RWPE1 (cell line): ENCODE measurements at regions not wholly inside any gene's neighbourhood (a gene's known extent, or its start where the extent isn't known, plus 50 kb on each side); places are given as distances from the start of the nearest gene placed in this dataset.

Experiments used
- CTCF ChIA-PET: fragments of 350-600 bp; sonication (Branson Sonifier 250); formaldehyde crosslinking; extraction: SDS; loops from one replicate; lab custom pipeline; 2021; lab: Yijun Ruan, JAX
- POLR2A ChIA-PET: fragments of 400-600 bp; formaldehyde crosslinking; extraction: SDS; loops from one replicate; lab custom pipeline; 2020; ENCODE audit warnings: antibody characterized with exemption; ENCODE audit not compliant: low non-redundant PET; lab: Yijun Ruan, JAX
- DNase-seq: peaks from one replicate; pipeline ENCODE4 v3.0.0; 2012; ENCODE audit warnings: low spot score
- H3K27ac ChIP-seq: fragments of 450-650 bp; 2 replicates; pipeline ENCODE4 v1.5.1; 2017
- TF ChIP-seq, protein P1 (sequence below): fragments of 450-650 bp; conservative IDR thresholded peaks from 2 replicates; pipeline ENCODE4 v1.5.1; 2017; ENCODE audit warnings: low read depth, mild to moderate bottlenecking

DNA sequence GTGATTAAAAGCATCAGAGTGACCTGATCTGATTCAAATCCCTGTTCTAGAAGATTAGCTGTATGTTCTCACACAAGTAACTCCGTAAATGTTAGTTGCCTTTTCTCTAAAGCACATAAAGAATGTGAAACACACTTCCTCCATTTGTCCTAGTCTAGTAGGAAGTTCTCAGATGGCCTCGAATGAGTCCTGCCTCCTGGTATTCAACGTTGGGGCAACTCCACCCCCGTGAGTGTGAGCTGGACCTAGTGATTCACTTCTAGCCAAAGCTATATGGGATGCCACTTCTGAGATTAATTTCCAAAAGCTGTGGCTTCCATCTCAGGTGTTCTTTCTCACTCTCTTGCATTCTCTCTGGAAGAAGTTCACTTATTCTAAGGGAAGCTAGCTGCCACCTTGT is 267.6 kb downstream of the GPATCH2 start:
- ChIA-PET CTCF (no interaction called here), POLR2A (no interaction called here)
- TF ChIP-seq, protein P1, sequence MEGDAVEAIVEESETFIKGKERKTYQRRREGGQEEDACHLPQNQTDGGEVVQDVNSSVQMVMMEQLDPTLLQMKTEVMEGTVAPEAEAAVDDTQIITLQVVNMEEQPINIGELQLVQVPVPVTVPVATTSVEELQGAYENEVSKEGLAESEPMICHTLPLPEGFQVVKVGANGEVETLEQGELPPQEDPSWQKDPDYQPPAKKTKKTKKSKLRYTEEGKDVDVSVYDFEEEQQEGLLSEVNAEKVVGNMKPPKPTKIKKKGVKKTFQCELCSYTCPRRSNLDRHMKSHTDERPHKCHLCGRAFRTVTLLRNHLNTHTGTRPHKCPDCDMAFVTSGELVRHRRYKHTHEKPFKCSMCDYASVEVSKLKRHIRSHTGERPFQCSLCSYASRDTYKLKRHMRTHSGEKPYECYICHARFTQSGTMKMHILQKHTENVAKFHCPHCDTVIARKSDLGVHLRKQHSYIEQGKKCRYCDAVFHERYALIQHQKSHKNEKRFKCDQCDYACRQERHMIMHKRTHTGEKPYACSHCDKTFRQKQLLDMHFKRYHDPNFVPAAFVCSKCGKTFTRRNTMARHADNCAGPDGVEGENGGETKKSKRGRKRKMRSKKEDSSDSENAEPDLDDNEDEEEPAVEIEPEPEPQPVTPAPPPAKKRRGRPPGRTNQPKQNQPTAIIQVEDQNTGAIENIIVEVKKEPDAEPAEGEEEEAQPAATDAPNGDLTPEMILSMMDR = no peak
- no peak for DNase-seq
- H3K27ac ChIP-seq = no peak overlapping the region

DNA sequence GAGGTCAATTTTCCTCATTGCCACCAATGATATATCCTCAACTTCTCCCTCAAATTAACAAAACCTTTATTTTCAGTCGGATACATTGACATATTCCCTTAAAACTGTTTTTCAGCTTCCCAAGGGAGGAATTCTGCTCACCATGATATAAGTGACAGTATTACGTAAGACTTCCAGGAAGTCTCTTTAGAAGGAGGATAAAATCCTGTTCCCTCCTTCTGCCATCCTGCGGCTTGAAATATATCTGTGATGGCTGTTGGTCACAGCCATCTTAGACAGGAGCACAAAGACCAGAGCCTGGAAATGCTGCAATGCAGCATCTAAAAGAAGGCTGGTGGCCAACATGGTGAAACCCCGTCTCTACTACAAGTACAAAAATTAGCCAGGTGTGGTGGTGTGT is 270.4 kb downstream of the GPATCH2 start:
- no peak for DNase-seq
- ChIA-PET POLR2A (no interaction called here), CTCF (no interaction called here)
- H3K27ac ChIP-seq = no peak overlapping the region
- TF ChIP-seq, protein P1 = no peak

DNA sequence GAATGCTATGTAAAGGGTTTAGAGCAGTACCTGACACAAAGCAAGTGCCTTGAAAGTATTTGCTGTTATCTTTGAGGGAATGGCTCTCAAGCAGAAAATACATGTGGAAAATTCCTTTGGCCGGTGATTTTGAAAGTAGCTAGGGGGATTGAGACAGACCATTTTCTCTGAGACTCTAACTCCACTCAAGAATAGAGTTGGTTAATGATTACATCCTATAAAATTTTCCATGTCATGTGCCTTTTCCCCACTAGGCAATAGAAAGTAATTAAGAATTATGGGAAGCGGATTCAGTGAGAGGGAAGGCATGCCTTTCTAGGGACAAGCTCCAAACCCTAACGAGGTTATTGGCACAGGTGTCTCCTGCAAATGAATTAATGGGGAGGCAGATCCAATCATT is 276.0 kb downstream of the GPATCH2 start:
- ChIA-PET POLR2A (no interaction called here), CTCF (interaction anchor here (0.7 kb wide), 1 partner anchor 41 kb away, joined by 4 read pairs; no protein-coding TSS in a partner anchor)
- no peak overlapping the region for H3K27ac ChIP-seq
- DNase-seq = no peak
- TF ChIP-seq, protein P1 = no peak

DNA sequence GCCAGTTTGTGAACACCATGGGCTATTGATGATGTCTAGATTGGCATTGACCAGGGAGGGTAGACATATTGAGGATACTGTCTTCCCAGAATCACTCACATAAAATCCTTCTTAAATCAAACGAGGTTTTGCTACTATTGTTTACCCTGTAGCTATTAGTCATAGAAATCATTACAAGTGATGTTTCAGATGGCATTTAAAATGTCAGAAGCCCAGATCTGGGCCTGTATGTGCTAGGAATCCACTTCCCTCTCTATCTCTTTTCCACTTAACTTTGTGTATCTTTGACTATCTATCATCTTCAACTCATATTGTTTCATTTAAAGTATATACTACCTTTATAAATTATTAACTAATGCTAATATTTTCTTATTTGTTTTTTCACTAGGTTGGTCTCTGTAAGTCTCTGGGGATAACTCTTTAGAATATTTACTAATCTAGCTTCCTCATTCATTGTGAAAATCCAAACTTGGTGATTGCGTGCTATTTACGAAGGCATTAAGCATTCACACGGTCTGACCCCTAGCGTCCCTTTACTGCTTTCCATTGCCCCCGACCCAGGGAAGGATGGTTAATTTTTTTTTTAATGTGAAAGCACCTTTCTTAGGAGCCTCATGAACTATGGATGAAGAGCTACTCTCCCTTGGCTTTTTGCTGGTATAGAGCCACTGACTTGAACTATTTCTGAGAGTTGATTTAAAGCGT is 281.8 kb downstream of the GPATCH2 start:
- TF ChIP-seq, protein P1 = no peak

GRCh38 chr1:217344712-217345111 is 286.2 kb downstream of the GPATCH2 start:
- DNase-seq = no peak
- TF ChIP-seq, protein P1 = no peak
- ChIA-PET POLR2A (no interaction called here), CTCF (no interaction called here)
- no peak overlapping the region for H3K27ac ChIP-seq

More for the DNA sequence above, 281.8 kb downstream of the GPATCH2 start:
- ChIA-PET POLR2A (no interaction called here), CTCF (interaction anchor here (1.1 kb wide), 1 partner anchor 12 kb away, joined by 3 read pairs; no protein-coding TSS in a partner anchor)
- H3K27ac ChIP-seq = no peak overlapping the region
- no peak for DNase-seq

- ChIA-PET CTCF (interaction anchor here (0.5 kb wide), 1 partner anchor 292 kb away, joined by 3 read pairs; no protein-coding TSS in a partner anchor), POLR2A (no interaction called here)
- no peak for DNase-seq
- H3K27ac ChIP-seq = no peak overlapping the region
- TF ChIP-seq, protein P1 = no peak
These were observed 287.0 kb downstream of the GPATCH2 start for GRCh38 chr1:217343907-217344306.
